ENCODE measurements at regions not wholly inside any gene's neighbourhood (a gene's known extent, or its start where the extent isn't known, plus 50 kb on each side); places are given as distances from the start of the nearest gene placed in this dataset.
"Not testable (repeated sequence)": the region's sequence is repeated elsewhere in the genome, so short reads cannot be mapped to it uniquely, and the experiment has no call there.

GRCh38 chr12:74170645-74171477, 366.8 kb upstream of the ATXN7L3B start:
- no peak for DNase-seq

GRCh38 chr12:74171478-74171909, 366.1 kb upstream of the ATXN7L3B start:
- DNase-seq: no peak

GRCh38 chr12:74174961-74175360, 362.7 kb upstream of the ATXN7L3B start:
- not testable (repeated sequence) for DNase-seq

- DNase-seq: no peak
Measured at GRCh38 chr12:74185360-74185759, 352.3 kb upstream of the ATXN7L3B start.

- no peak for DNase-seq
Measured at GRCh38 chr12:74193191-74193590, 344.4 kb upstream of the ATXN7L3B start.

GRCh38 chr12:74204236-74204635, 333.4 kb upstream of the ATXN7L3B start:
- no peak for DNase-seq

- no peak for DNase-seq
Measured at GRCh38 chr12:74227846-74228545, 309.6 kb upstream of the ATXN7L3B start.

GRCh38 chr12:74229671-74230070, 308.0 kb upstream of the ATXN7L3B start:
- no peak for DNase-seq

GRCh38 chr12:74235342-74235741, 302.3 kb upstream of the ATXN7L3B start:
- DNase-seq: no peak

GRCh38 chr12:74241341-74241740, 296.3 kb upstream of the ATXN7L3B start:
- DNase-seq: no peak

GRCh38 chr12:74242088-74242487, 295.5 kb upstream of the ATXN7L3B start:
- no peak for DNase-seq

- DNase-seq: no peak
Measured at GRCh38 chr12:74245458-74245857, 292.2 kb upstream of the ATXN7L3B start.

GRCh38 chr12:74250891-74251290, 286.7 kb upstream of the ATXN7L3B start:
- DNase-seq: no peak

GRCh38 chr12:74253826-74254225, 283.8 kb upstream of the ATXN7L3B start:
- not testable (repeated sequence) for DNase-seq

- no peak for DNase-seq
Measured at GRCh38 chr12:74254784-74255183, 282.9 kb upstream of the ATXN7L3B start.

- DNase-seq: no peak
Measured at GRCh38 chr12:74259199-74259598, 278.4 kb upstream of the ATXN7L3B start.

GRCh38 chr12:74264692-74265091, 272.9 kb upstream of the ATXN7L3B start:
- no peak for DNase-seq

- not testable (repeated sequence) for DNase-seq
Measured at GRCh38 chr12:74269355-74269754, 268.3 kb upstream of the ATXN7L3B start.

- no peak for DNase-seq
Measured at GRCh38 chr12:74280156-74280655, 257.4 kb upstream of the ATXN7L3B start.

- not testable (repeated sequence) for DNase-seq
Measured at GRCh38 chr12:74281401-74282180, 256.0 kb upstream of the ATXN7L3B start.

- DNase-seq: no peak
Measured at GRCh38 chr12:74283646-74284045, 254.0 kb upstream of the ATXN7L3B start.

- DNase-seq: no peak
Measured at GRCh38 chr12:74285773-74286172, 251.9 kb upstream of the ATXN7L3B start.

- DNase-seq: no peak
Measured at GRCh38 chr12:74286254-74286653, 251.4 kb upstream of the ATXN7L3B start.
